A673 (cell line): ENCODE measurements at regions not wholly inside any gene's neighbourhood (a gene's known extent, or its start where the extent isn't known, plus 50 kb on each side); places are given as distances from the start of the nearest gene placed in this dataset.

Source experiments
- BruUV-seq: library from RNA; stranded (reverse); fragments of 400-500 nt; replicated peaks from 2 replicates; lab custom pipeline; 2021; lab: Mats Ljungman, UMichigan
- CTCF ChIA-PET: fragments of 300-600 bp; sonication (Branson Sonifier 250); formaldehyde crosslinking; loops from one replicate; lab custom pipeline; 2022; ENCODE audit warnings: antibody characterized with exemption; lab: Charles Lee
- POLR2A ChIA-PET: fragments of 300-600 bp; sonication (Branson Sonifier 250); formaldehyde crosslinking; loops from one replicate; lab custom pipeline; 2022; ENCODE audit warnings: antibody characterized with exemption; ENCODE audit not compliant: low non-redundant PET; lab: Charles Lee
- DNase-seq: peaks from one replicate; pipeline ENCODE4 v3.0.0-alpha.2; 2015; ENCODE audit warnings: low spot score
- H3K27ac ChIP-seq: fragments of 200-600 bp; sonication (generic); 2 replicates; pipeline ENCODE4 v1.5.1; 2016; ENCODE audit warnings: mixed run types, low read depth, mild to moderate bottlenecking, mixed read lengths, antibody characterized with exemption, low read length; ENCODE audit not compliant: poor library complexity, severe bottlenecking
- H3K27me3 ChIP-seq: fragments of 200-600 bp; sonication (generic); replicated peaks from 2 replicates; pipeline ENCODE4 v1.6.1; 2017; ENCODE audit warnings: mixed run types, low read depth, mild to moderate bottlenecking, mixed read lengths, antibody characterized with exemption, low read length; ENCODE audit not compliant: insufficient read depth, poor library complexity
- H3K36me3 ChIP-seq: fragments of 200-600 bp; sonication (generic); 2 replicates; pipeline ENCODE4 v1.6.1; 2016; ENCODE audit warnings: mixed run types, mild to moderate bottlenecking, mixed read lengths, antibody characterized with exemption, low read length; ENCODE audit not compliant: insufficient read depth, poor library complexity, severe bottlenecking
- H3K4me1 ChIP-seq: fragments of 200-600 bp; sonication (generic); 2 replicates; pipeline ENCODE4 v1.6.1; 2017; ENCODE audit warnings: mixed run types, mild to moderate bottlenecking, mixed read lengths, antibody characterized with exemption, low read length; ENCODE audit not compliant: insufficient read depth, poor library complexity, severe bottlenecking
- H3K4me3 ChIP-seq: fragments of 200-600 bp; sonication (generic); 2 replicates; pipeline ENCODE4 v1.5.1; 2016; ENCODE audit warnings: low read depth, mixed run types, mild to moderate bottlenecking, mixed read lengths, low read length; ENCODE audit not compliant: poor library complexity, severe bottlenecking
- H3K9me3 ChIP-seq: fragments of 200-600 bp; sonication (generic); 2 replicates; pipeline ENCODE4 v1.6.1; 2016; ENCODE audit warnings: mixed run types, low read depth, mild to moderate bottlenecking, mixed read lengths, antibody characterized with exemption, low read length; ENCODE audit not compliant: poor library complexity, severe bottlenecking
- EZH2 ChIP-seq: fragments of 200-600 bp; sonication (generic); IDR thresholded peaks from 2 replicates; pipeline ENCODE4 v1.6.1; 2017; ENCODE audit warnings: borderline replicate concordance, low read depth, mild to moderate bottlenecking, mixed read lengths, antibody characterized with exemption, low read length; ENCODE audit not compliant: poor library complexity, severe bottlenecking
- intact Hi-C: fragments of 100-400 bp; cut with micrococcal nuclease; formaldehyde crosslinking; loops from one replicate; pipeline ENCODE4 v1.10.0; 2022; ENCODE audit not compliant: unreplicated experiment
- TF ChIP-seq, protein P1 (sequence below): fragments of 300-800, 200-600 bp; sonication (generic); conservative IDR thresholded peaks from 2 replicates; pipeline ENCODE4 v1.5.1; 2017; ENCODE audit warnings: low read depth, mild to moderate bottlenecking, antibody characterized with exemption, low read length, moderate library complexity, mixed read lengths

DNA sequence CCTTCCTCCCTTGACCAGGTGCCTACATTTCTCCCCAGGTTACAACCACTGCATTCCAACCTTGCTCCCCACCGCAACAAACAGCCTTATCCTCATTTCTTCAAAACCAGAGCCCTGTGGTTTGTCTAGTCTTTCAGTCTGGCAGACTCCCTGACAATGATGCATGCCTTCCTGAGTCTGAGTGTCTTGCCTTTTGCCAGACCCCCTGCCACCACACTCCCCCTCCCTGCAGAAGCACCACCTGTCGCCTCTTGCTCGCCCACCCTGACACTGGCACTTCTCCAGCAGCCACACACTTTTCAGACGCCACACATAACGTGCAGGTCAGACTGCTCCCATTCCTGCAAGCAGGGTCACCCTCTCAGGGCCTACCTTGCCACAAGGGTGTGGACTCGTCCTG lies 349.2 kb upstream of the NOCT start:
- H3K4me1 ChIP-seq: no peaks in the 10 kb centered on the region

DNA sequence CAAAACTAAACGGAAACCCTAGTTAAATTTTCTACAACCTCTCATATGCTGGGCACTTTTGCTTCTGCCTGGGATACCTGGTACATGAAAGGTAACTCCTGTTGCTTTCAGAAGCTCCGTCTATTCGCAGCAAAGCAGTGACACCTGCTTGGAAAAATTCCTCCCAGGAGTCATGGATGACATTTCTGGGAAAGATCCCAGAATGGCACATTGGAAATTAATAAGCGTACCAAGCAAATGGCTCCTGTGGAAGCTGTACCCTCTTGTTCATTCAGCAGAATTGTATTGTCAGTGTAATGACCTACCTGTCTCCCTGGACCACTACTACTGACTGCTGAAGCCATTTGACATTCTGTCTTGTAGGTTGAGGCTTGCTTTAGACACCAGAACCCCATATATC lies 349.7 kb upstream of the NOCT start:
- DNase-seq: no peak
- no peak overlapping the region for H3K27ac ChIP-seq
- no TSS peak for BruUV-seq
- no peaks in the 10 kb centered on the region for H3K36me3 ChIP-seq
- no peak overlapping the region for H3K4me3 ChIP-seq
- H3K4me1 ChIP-seq: no peaks in the 10 kb centered on the region
- ChIA-PET CTCF (no interaction called here), POLR2A (no interaction called here)
- H3K27me3 ChIP-seq: no peaks in the 10 kb centered on the region
- H3K9me3 ChIP-seq: no peaks in the 10 kb centered on the region
- TF ChIP-seq, protein P1, sequence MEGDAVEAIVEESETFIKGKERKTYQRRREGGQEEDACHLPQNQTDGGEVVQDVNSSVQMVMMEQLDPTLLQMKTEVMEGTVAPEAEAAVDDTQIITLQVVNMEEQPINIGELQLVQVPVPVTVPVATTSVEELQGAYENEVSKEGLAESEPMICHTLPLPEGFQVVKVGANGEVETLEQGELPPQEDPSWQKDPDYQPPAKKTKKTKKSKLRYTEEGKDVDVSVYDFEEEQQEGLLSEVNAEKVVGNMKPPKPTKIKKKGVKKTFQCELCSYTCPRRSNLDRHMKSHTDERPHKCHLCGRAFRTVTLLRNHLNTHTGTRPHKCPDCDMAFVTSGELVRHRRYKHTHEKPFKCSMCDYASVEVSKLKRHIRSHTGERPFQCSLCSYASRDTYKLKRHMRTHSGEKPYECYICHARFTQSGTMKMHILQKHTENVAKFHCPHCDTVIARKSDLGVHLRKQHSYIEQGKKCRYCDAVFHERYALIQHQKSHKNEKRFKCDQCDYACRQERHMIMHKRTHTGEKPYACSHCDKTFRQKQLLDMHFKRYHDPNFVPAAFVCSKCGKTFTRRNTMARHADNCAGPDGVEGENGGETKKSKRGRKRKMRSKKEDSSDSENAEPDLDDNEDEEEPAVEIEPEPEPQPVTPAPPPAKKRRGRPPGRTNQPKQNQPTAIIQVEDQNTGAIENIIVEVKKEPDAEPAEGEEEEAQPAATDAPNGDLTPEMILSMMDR: no peak
- no peak for TF ChIP-seq EZH2
- intact Hi-C loops: no loop called here

More for the DNA sequence above, 349.2 kb upstream of the NOCT start:
- POLR2A ChIA-PET: no interaction called here
- intact Hi-C loops: no loop called here
- BruUV-seq: no TSS peak
- Histone ChIP-seq H3K27me3 (no peaks in the 10 kb centered on the region), H3K9me3 (no peaks in the 10 kb centered on the region), H3K27ac (no peak overlapping the region), H3K36me3 (no peaks in the 10 kb centered on the region), H3K4me3 (no peak overlapping the region)
- TF ChIP-seq EZH2: no peak
- TF ChIP-seq, protein P1: no peak
- DNase-seq: no peak
- CTCF ChIA-PET: no interaction called here

DNA sequence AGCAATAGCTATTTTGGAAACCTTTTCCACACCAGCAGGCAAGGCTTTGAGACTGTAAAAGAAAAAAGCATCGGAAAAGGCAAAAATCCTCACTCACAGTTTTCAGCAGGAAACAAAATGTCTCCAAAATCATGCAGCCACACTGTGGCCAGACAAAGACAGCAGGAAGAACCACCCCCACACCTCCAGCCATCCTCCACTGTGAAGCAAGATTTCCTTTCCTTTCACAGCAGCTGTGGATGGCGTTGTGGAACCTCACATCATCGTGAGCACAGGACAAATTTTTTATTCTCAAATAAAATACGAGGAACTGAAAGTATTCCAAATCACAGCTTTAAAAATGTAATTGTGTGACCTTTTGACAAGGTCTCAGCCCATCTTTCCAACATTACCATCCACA lies 351.7 kb upstream of the NOCT start:
- POLR2A ChIA-PET: no interaction called here
- Histone ChIP-seq H3K27me3 (no peaks in the 10 kb centered on the region), H3K9me3 (no peaks in the 10 kb centered on the region), H3K27ac (no peak overlapping the region), H3K36me3 (no peaks in the 10 kb centered on the region), H3K4me3 (no peak overlapping the region), H3K4me1 (no peaks in the 10 kb centered on the region)
- DNase-seq: no peak
- intact Hi-C loops: no loop called here
- BruUV-seq: no TSS peak
- CTCF ChIA-PET: no interaction called here
- TF ChIP-seq EZH2: no peak
- TF ChIP-seq, protein P1: no peak
